GM23338 (cell line): ENCODE measurements at regions not wholly inside any gene's neighbourhood (a gene's known extent, or its start where the extent isn't known, plus 50 kb on each side); places are given as distances from the start of the nearest gene placed in this dataset.

Source experiments
- ATAC-seq: fragments of 200-7000 bp; cut with Tn5 transposase; 3 replicates; pipeline ENCODE4 v1.9.1; 2020
- DNase-seq: peaks from one replicate; pipeline ENCODE4 v3.0.0-alpha.2; 2015; ENCODE audit warnings: low spot score
- H2AFZ ChIP-seq: fragments of 200-600 bp; sonication (generic); 2 replicates; pipeline ENCODE4 v1.8.0; 2016; ENCODE audit warnings: antibody characterized with exemption, mild to moderate bottlenecking, moderate library complexity
- H3F3A ChIP-seq: fragments of 200-600 bp; sonication (generic); replicated peaks from 2 replicates; pipeline ENCODE4 v1.8.0; 2017; ENCODE audit warnings: antibody characterized with exemption, mixed run types, low read depth
- H3K27ac ChIP-seq: fragments of 200-600 bp; sonication (generic); 2 replicates; pipeline ENCODE4 v1.6.1; 2016; ENCODE audit warnings: low read depth
- H3K27me3 ChIP-seq: fragments of 200-600 bp; sonication (generic); 2 replicates; pipeline ENCODE4 v1.8.0; 2016; ENCODE audit warnings: mild to moderate bottlenecking, mixed run types, moderate library complexity; ENCODE audit not compliant: insufficient read depth
- H3K36me3 ChIP-seq: fragments of 200-600 bp; sonication (generic); 2 replicates; pipeline ENCODE4 v1.8.0; 2016; ENCODE audit warnings: mild to moderate bottlenecking; ENCODE audit not compliant: insufficient read depth
- H3K4me1 ChIP-seq: fragments of 200-600 bp; sonication (generic); 2 replicates; pipeline ENCODE4 v1.8.0; 2016; ENCODE audit warnings: mild to moderate bottlenecking, moderate library complexity; ENCODE audit not compliant: insufficient read depth
- H3K4me2 ChIP-seq: fragments of 200-600 bp; sonication (generic); 2 replicates; pipeline ENCODE4 v1.7.1; 2017; ENCODE audit warnings: mixed run types
- H3K4me3 ChIP-seq: fragments of 200-600 bp; sonication (generic); 2 replicates; pipeline ENCODE4 v1.6.1; 2016; ENCODE audit warnings: mixed run types
- H3K79me2 ChIP-seq: fragments of 200-600 bp; sonication (generic); replicated peaks from 2 replicates; pipeline ENCODE4 v1.8.0; 2017; ENCODE audit warnings: mild to moderate bottlenecking; ENCODE audit not compliant: insufficient read depth
- H3K9me2 ChIP-seq: fragments of 200-600 bp; sonication (generic); 2 replicates; pipeline ENCODE4 v1.8.0; 2017; ENCODE audit not compliant: insufficient read depth
- H4K20me1 ChIP-seq: fragments of 200-600 bp; sonication (generic); replicated peaks from 2 replicates; pipeline ENCODE4 v1.8.0; 2017; ENCODE audit warnings: mild to moderate bottlenecking; ENCODE audit not compliant: insufficient read depth
- H3K27ac Mint-ChIP-seq: 2 replicates; pipeline ENCODE4 v1.8.0; 2020; ENCODE audit warnings: inconsistent platforms, mild to moderate bottlenecking, moderate library complexity, mixed read lengths
- H3K27me3 Mint-ChIP-seq: 3 replicates; pipeline ENCODE4 v1.8.0; 2022; ENCODE audit warnings: low read depth, mild to moderate bottlenecking, moderate library complexity, mixed read lengths, inconsistent platforms; ENCODE audit not compliant: insufficient read depth, poor library complexity
- H3K36me3 Mint-ChIP-seq: 3 replicates; pipeline ENCODE4 v1.8.0; 2021; ENCODE audit warnings: low read depth, mild to moderate bottlenecking, inconsistent platforms, moderate library complexity, mixed read lengths
- H3K4me1 Mint-ChIP-seq: 3 replicates; pipeline ENCODE4 v1.8.0; 2020; ENCODE audit warnings: mild to moderate bottlenecking, inconsistent platforms, mixed read lengths
- H3K4me3 Mint-ChIP-seq: 3 replicates; pipeline ENCODE4 v1.8.0; 2021; ENCODE audit warnings: moderate library complexity, mild to moderate bottlenecking, inconsistent platforms, mixed read lengths
- H3K9me3 Mint-ChIP-seq: 3 replicates; pipeline ENCODE4 v1.8.0; 2020; ENCODE audit warnings: moderate library complexity, mild to moderate bottlenecking, inconsistent platforms, mixed read lengths
- CREB1 ChIP-seq: fragments of 250-450 bp; sonication (Bioruptor Pico); IDR thresholded peaks from 2 replicates; pipeline ENCODE4 v1.5.0; 2020; ENCODE audit warnings: low read depth, mild to moderate bottlenecking, moderate library complexity
- ETS1 ChIP-seq: IDR thresholded peaks from 2 replicates; pipeline ENCODE4 v1.6.1; 2016; ENCODE audit warnings: antibody characterized with exemption
- EZH2 ChIP-seq: fragments of 200-600 bp; sonication (generic); IDR thresholded peaks from one replicate; pipeline ENCODE4 v1.8.0; 2017; ENCODE audit warnings: antibody characterized with exemption, mild to moderate bottlenecking, low read depth; ENCODE audit not compliant: unreplicated experiment
- EZH2phosphoT487 ChIP-seq: fragments of 200-600 bp; sonication (generic); IDR thresholded peaks from one replicate; pipeline ENCODE4 v1.8.1; 2018; ENCODE audit warnings: antibody characterized with exemption; ENCODE audit not compliant: unreplicated experiment
- JUNB ChIP-seq: IDR thresholded peaks from one replicate; pipeline ENCODE4 v1.6.1; 2016; ENCODE audit warnings: antibody characterized with exemption; ENCODE audit not compliant: unreplicated experiment
- NANOG ChIP-seq: IDR thresholded peaks from 2 replicates; pipeline ENCODE4 v1.6.1; 2016; ENCODE audit warnings: antibody characterized with exemption, borderline replicate concordance
- POLR2AphosphoS5 ChIP-seq: IDR thresholded peaks from 2 replicates; pipeline ENCODE4 v1.6.1; 2016; ENCODE audit warnings: antibody characterized with exemption, low read depth
- STAT1 ChIP-seq: IDR thresholded peaks from one replicate; pipeline ENCODE4 v1.6.1; 2016; ENCODE audit warnings: antibody characterized with exemption; ENCODE audit not compliant: unreplicated experiment
- ZNF114 ChIP-seq: fragments of 250-450 bp; sonication (Bioruptor Pico); IDR thresholded peaks from 2 replicates; pipeline ENCODE4 v1.5.0; 2020; ENCODE audit warnings: mild to moderate bottlenecking, moderate library complexity
- ZNF331 ChIP-seq: fragments of 250-450 bp; sonication (Bioruptor Pico); IDR thresholded peaks from 2 replicates; pipeline ENCODE4 v1.5.0; 2020; ENCODE audit warnings: low read depth, mild to moderate bottlenecking, moderate library complexity
- TF ChIP-seq, protein P1 (sequence below), 2 experiments: fragments of 200-600 bp in 1 of 2; sonication (generic) in 1 of 2; conservative IDR thresholded peaks; 2 replicates each; pipeline versions ENCODE4 v1.5.1 to v1.6.1; 2016 to 2017; ENCODE audit warnings: antibody characterized with exemption in 2 of 2, low read depth in 2 of 2, mild to moderate bottlenecking in 2 of 2, moderate library complexity in 1 of 2
- TF ChIP-seq, protein P2 (sequence below): fragments of 250-450 bp; sonication (Bioruptor Pico); IDR thresholded peaks from 2 replicates; pipeline ENCODE4 v1.5.0; 2020; ENCODE audit warnings: mild to moderate bottlenecking, moderate library complexity

GRCh38 chr13:69617587-69617986 lies 490.0 kb upstream of the ATXN8OS start (continued):
- TF ChIP-seq POLR2AphosphoS5 = no peak
- TF ChIP-seq ETS1 = no peak
- TF ChIP-seq CREB1 (CRISPR knock-in tag) = no peak
- TF ChIP-seq, protein P1, sequence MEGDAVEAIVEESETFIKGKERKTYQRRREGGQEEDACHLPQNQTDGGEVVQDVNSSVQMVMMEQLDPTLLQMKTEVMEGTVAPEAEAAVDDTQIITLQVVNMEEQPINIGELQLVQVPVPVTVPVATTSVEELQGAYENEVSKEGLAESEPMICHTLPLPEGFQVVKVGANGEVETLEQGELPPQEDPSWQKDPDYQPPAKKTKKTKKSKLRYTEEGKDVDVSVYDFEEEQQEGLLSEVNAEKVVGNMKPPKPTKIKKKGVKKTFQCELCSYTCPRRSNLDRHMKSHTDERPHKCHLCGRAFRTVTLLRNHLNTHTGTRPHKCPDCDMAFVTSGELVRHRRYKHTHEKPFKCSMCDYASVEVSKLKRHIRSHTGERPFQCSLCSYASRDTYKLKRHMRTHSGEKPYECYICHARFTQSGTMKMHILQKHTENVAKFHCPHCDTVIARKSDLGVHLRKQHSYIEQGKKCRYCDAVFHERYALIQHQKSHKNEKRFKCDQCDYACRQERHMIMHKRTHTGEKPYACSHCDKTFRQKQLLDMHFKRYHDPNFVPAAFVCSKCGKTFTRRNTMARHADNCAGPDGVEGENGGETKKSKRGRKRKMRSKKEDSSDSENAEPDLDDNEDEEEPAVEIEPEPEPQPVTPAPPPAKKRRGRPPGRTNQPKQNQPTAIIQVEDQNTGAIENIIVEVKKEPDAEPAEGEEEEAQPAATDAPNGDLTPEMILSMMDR (conservative IDR thresholded peaks at IDR 0.05; ENCODE audit: low read depth in 2 of 2) = no peak
- TF ChIP-seq JUNB = no peak
- no peak for TF ChIP-seq ZNF331
- no peak for TF ChIP-seq EZH2phosphoT487
- TF ChIP-seq EZH2 = no peak
- no peak for TF ChIP-seq NANOG
- TF ChIP-seq STAT1 = no peak
- TF ChIP-seq ZNF114 (CRISPR knock-in tag) = no peak

- Histone ChIP-seq H3K4me1 (no peaks in the 10 kb centered on the region), H3F3A (no peaks in the 10 kb centered on the region), H2AFZ (no peak overlapping the region), H4K20me1 (no peaks in the 10 kb centered on the region), H3K79me2 (no peaks in the 10 kb centered on the region), H3K36me3 (no peaks in the 10 kb centered on the region), H3K9me2 (peaks cover 6% of the 10 kb centered on the region; the same call in 1 of the 2 replicates), H3K27me3 (no peaks in the 10 kb centered on the region), H3K4me2 (no peak overlapping the region), H3K27ac (no peak overlapping the region), H3K4me3 (no peak overlapping the region)
- DNase-seq (no peak), ATAC-seq (no peak)
- no peaks in the 10 kb centered on the region for H3K27me3 Mint-ChIP-seq
- peaks cover 11% of the 10 kb centered on the region for H3K4me1 Mint-ChIP-seq
- peak overlapping the region; percentile 85 for H3K27ac Mint-ChIP-seq
- H3K4me3 Mint-ChIP-seq = no peak overlapping the region
- peaks cover 13% of the 10 kb centered on the region for H3K36me3 Mint-ChIP-seq
- peaks cover 8% of the 10 kb centered on the region; the same call in 2 of the 3 replicates for H3K9me3 Mint-ChIP-seq
- no peak for TF ChIP-seq STAT1
- TF ChIP-seq ZNF114 (CRISPR knock-in tag) = no peak
- no peak for TF ChIP-seq JUNB
- no peak for TF ChIP-seq EZH2
- no peak for TF ChIP-seq CREB1 (CRISPR knock-in tag)
- TF ChIP-seq NANOG = no peak
- TF ChIP-seq, protein P1 (conservative IDR thresholded peaks at IDR 0.05; ENCODE audit: low read depth in 2 of 2) = no peak
- no peak for TF ChIP-seq EZH2phosphoT487
- TF ChIP-seq POLR2AphosphoS5 = no peak
- no peak for TF ChIP-seq ETS1
- TF ChIP-seq, protein P2, sequence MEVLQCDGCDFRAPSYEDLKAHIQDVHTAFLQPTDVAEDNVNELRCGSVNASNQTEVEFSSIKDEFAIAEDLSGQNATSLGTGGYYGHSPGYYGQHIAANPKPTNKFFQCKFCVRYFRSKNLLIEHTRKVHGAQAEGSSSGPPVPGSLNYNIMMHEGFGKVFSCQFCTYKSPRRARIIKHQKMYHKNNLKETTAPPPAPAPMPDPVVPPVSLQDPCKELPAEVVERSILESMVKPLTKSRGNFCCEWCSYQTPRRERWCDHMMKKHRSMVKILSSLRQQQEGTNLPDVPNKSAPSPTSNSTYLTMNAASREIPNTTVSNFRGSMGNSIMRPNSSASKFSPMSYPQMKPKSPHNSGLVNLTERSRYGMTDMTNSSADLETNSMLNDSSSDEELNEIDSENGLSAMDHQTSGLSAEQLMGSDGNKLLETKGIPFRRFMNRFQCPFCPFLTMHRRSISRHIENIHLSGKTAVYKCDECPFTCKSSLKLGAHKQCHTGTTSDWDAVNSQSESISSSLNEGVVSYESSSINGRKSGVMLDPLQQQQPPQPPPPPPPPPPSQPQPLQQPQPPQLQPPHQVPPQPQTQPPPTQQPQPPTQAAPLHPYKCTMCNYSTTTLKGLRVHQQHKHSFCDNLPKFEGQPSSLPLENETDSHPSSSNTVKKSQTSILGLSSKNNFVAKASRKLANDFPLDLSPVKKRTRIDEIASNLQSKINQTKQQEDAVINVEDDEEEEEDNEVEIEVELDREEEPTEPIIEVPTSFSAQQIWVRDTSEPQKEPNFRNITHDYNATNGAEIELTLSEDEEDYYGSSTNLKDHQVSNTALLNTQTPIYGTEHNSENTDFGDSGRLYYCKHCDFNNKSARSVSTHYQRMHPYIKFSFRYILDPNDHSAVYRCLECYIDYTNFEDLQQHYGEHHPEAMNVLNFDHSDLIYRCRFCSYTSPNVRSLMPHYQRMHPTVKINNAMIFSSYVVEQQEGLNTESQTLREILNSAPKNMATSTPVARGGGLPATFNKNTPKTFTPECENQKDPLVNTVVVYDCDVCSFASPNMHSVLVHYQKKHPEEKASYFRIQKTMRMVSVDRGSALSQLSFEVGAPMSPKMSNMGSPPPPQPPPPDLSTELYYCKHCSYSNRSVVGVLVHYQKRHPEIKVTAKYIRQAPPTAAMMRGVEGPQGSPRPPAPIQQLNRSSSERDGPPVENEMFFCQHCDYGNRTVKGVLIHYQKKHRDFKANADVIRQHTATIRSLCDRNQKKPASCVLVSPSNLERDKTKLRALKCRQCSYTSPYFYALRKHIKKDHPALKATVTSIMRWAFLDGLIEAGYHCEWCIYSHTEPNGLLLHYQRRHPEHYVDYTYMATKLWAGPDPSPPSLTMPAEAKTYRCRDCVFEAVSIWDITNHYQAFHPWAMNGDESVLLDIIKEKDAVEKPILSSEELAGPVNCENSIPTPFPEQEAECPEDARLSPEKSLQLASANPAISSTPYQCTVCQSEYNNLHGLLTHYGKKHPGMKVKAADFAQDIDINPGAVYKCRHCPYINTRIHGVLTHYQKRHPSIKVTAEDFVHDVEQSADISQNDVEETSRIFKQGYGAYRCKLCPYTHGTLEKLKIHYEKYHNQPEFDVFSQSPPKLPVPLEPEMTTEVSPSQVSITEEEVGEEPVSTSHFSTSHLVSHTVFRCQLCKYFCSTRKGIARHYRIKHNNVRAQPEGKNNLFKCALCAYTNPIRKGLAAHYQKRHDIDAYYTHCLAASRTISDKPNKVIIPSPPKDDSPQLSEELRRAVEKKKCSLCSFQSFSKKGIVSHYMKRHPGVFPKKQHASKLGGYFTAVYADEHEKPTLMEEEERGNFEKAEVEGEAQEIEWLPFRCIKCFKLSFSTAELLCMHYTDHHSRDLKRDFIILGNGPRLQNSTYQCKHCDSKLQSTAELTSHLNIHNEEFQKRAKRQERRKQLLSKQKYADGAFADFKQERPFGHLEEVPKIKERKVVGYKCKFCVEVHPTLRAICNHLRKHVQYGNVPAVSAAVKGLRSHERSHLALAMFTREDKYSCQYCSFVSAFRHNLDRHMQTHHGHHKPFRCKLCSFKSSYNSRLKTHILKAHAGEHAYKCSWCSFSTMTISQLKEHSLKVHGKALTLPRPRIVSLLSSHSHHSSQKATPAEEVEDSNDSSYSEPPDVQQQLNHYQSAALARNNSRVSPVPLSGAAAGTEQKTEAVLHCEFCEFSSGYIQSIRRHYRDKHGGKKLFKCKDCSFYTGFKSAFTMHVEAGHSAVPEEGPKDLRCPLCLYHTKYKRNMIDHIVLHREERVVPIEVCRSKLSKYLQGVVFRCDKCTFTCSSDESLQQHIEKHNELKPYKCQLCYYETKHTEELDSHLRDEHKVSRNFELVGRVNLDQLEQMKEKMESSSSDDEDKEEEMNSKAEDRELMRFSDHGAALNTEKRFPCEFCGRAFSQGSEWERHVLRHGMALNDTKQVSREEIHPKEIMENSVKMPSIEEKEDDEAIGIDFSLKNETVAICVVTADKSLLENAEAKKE (CRISPR knock-in tag) = no peak
These were observed 491.2 kb upstream of the ATXN8OS start for GRCh38 chr13:69616396-69616795.
